ENCODE measurements at regions not wholly inside any gene's neighbourhood (a gene's known extent, or its start where the extent isn't known, plus 50 kb on each side); places are given as distances from the start of the nearest gene placed in this dataset.
"Not testable (repeated sequence)": the region's sequence is repeated elsewhere in the genome, so short reads cannot be mapped to it uniquely, and the experiment has no call there.

- DNase-seq (ENCODE audit: low spot score): no peak
Measured at GRCh38 chr2:121818546-121818945, 63.1 kb downstream of the TSN start.

- no peak for DNase-seq (ENCODE audit: low spot score)
Measured at GRCh38 chr2:121819846-121820245, 64.4 kb downstream of the TSN start.

- DNase-seq (ENCODE audit: low spot score): no peak
Measured at GRCh38 chr2:121821476-121822158, 66.2 kb downstream of the TSN start.

- no peak for DNase-seq (ENCODE audit: low spot score)
Measured at GRCh38 chr2:121824264-121824663, 68.8 kb downstream of the TSN start.

- DNase-seq (ENCODE audit: low spot score): no peak
Measured at GRCh38 chr2:121825003-121825950, 69.8 kb downstream of the TSN start.

GRCh38 chr2:121826036-121826435 lies 70.6 kb downstream of the TSN start:
- no peak for DNase-seq (ENCODE audit: low spot score)

DNA sequence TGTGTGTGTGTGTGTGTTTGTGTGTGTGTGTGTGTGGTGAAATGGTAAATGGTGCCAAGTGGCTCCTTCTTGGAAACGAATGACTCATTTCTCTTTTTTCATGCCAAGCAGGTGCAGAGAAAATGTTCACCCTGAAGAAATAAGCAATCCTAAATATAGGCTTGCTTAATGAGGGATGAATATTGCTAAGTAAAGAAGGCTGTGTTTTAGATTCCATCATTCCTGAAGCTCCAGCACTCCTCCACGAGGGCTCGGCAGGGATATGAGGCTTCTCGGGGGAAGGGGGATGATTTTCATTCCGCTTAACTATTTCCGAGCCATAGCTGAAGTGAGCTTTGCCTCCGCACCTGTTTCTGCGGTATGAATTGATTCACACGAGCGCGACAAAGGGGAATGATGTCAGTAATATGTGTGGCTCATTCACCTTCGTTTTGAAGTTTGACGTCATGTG lies 72.9 kb downstream of the TSN start:
- DNase-seq (ENCODE audit: low spot score): no peak

DNA sequence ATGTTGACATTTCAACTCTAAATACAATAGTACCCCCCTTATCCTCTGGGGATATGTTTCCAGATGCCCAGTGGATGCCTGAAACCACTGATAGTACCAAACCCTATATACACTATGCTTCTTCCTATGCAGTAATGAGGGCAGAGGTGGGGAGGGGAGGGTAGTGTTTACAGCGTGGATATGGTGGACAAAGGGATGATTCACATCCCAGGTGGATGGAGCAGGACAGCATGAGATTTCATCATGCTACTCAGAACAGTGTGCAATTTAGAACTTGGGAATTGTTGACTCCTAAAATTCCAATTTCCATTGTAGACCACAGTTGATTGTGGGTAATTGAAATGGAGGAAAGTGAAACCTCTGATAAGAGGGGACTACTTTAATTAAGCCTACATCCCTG lies 75.4 kb downstream of the TSN start:
- DNase-seq (ENCODE audit: low spot score): no peak

- no peak for DNase-seq (ENCODE audit: low spot score)
Measured at GRCh38 chr2:121831841-121832240, 76.4 kb downstream of the TSN start.

DNA sequence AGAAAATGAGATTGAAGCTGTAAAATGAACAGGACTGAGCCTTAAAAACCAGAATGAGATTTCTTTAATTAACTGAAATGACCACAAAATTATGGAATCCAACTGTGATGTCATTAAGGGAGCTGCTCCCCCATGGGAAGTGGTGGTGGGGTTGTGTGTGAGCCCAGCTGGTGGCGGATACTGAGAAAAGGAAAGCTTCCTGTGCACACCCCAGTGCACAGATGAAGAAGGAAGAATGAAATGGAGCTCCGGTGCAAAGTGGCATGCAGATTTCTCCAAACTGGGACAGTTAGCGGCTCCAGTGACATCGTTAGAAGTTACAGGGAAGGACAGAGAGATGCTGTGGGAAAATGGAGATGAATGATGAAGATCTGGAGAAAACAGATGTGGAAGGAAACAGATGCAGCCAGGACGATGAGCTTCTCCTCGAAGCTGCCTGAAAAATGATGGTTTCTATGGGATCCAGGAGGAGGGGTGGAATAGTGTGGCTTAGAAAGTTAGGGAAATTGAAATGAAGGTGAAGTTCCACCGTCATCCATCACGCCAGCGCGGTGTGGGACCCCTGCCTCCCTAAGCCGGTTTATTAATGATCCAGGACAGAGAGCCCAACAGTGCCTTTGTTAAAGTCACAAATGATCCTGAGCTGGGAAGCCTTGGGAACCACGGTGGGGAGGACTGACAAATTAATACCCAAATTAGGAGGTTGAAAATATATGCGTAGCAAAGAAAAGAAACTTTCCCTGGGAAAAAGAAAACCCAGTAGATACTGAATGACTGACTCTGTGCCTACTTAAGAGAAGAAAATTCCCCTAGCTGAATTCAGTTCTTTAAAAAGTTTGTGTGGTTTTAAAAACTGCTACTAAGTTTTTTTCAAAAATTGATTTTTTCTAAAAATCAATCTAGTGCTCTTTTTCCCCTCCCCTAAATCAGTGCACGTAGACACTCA lies 77.2 kb downstream of the TSN start:
- no peak for DNase-seq (ENCODE audit: low spot score)

DNA sequence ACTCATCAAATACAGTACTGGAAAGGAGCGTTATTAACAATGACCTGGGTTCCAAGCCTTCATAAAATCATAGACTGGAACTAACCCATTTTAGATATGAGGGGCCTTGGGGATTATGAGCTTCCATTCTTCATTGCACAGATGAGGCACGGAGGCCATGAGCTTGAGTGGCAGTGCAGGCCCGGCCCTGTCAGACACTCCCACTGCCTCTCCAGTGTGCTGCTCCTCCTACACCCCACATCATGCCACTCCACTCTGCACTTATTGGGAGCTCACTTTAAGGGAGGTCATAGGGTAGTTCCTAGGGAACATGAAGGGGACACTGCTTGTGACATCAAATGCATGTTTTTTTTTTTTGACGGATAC lies 77.9 kb downstream of the TSN start:
- DNase-seq (ENCODE audit: low spot score): no peak

DNA sequence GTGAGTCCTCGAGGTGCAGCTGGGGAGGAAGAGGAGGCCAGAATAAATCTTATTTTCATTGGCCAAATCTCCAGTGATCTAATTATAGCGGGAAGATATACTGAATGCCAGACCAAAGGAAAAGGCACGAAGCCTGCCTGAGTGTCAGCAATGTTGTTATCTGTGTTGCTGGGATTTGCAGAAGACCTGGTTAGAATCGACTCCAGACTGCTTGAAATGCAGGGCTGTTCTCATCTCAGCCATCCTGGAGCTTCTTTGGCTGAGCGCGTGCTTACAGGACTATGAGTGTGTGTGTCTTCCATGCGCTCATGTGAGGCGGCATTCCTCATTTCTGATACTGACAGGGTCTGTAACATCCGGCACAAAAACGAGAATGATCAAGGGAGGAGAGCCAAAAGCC lies 81.2 kb downstream of the TSN start:
- no peak for DNase-seq (ENCODE audit: low spot score)

- no peak for DNase-seq (ENCODE audit: low spot score)
Measured at GRCh38 chr2:121837591-121837990, 82.1 kb downstream of the TSN start.

GRCh38 chr2:121838551-121838950 lies 83.1 kb downstream of the TSN start:
- DNase-seq (ENCODE audit: low spot score): no peak

DNA sequence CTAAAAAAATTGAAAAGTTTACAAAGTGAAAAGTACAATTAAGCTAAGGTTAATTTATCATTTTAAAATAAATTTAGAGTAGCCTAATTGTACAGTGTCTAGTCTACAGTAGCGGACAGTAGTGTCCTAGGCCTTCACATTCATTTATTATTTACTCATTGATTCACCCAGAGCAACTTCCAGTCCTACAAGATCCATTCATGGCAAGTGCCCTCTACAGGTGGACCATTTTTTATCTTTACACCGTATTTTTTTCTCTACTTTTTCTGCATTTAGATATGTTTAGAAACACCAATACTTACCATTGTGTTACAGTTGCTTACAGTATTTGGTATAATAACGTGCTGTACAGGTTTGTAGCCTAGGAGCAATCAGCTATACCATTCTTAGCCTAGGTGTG lies 84.1 kb downstream of the TSN start:
- no peak for DNase-seq (ENCODE audit: low spot score)

DNA sequence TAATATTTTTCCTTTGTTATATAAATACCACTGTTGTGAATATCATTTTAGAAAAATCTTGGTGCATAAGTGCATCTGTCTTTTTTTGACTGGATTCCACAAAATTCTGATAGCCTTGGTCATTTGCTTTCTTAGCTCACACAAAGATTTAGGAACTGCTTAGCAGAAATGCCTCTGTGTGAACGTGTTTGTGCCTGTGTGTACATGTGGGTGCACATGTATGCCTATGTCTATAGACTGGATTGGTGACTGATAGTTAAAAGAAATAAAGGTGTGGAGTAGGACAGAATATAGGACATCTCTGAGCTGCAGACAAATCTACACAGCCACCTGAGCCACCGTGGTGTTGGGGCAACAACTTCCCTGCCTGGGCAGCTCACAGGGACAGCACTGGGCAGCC lies 93.8 kb downstream of the TSN start:
- no peak for DNase-seq (ENCODE audit: low spot score)

DNA sequence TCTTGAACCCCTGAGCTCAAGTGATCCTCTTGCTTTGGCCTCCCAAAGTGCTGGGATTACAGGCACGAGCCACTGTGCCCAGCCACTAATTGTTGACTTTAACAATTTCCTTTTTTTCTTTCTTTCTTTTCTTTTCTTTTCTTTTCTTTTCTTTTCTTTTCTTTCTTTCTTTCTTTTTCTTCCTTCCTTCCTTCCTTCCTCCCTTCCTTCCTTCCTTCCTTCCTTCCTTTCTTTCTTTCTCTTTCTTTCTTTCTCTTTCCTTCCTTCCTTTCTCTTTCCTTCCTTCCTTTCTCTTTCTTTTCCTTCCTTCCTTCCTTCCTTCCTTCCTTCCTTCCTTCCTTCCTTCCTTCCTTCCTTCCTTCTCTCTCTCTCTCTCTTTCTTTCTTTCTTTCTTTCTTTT lies 97.7 kb downstream of the TSN start:
- DNase-seq (ENCODE audit: low spot score): not testable (repeated sequence)

DNA sequence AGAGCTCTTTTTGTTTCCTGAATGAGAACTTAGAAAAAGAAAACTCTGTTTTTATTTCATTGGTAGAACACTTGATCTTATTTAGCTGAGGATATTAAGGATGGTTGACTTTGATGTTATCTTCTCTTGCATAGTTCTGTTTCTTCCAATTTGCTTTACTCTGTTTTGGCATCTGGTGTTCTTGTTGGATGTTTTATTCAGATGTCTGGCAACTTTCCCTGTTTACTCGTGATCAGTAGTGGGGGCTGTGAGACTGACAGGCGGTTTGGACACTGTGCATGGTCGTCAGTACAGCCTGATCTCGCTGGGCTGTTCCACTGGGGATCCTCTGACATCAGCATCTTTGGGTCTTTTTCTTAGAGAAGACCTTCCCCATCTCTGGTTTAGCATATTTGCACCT lies 100.1 kb downstream of the TSN start:
- no peak for DNase-seq (ENCODE audit: low spot score)

DNA sequence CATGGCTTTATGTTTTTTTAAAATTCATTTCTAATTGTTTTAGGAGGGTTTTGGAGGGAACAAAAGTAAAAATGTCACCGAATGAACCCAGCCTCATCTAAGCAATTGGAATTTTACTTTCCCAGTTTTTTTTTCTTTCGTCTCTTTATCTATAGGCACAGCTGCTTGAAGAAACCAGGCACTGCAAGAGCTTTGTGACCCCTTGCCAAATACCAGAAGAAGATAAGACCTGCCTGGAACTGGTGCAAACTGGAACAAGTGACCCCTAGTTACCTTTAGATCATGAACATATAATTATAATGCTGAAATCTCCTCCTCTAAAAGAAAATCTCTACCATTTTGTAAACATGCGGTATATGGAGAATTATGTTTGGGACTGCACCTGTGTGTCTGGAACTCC lies 100.9 kb downstream of the TSN start:
- DNase-seq (ENCODE audit: low spot score): no peak

- no peak for DNase-seq (ENCODE audit: low spot score)
Measured at GRCh38 chr2:121858369-121858768, 102.9 kb downstream of the TSN start.

DNA sequence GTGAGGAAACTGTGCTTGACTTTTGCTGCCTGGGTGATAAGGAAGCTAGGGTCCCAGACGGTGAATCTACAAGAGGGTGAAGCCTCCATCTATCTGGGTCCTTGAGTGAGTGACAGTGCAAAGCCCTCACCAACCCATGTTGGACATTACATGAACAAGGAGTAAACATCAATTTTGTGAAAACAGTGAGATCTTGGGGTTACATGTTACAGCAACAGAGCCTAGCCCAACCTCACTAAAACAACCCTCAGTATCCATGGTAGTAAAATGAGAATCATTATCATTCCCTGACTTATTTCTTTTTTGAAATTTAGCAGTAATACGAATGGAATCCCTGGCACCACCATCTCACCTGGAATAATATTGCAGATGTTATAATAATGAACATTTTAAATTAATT lies 103.4 kb downstream of the TSN start:
- no peak for DNase-seq (ENCODE audit: low spot score)

Data from ureter (tissue), 1 donor.